HepG2 (cell line): ENCODE measurements at regions not wholly inside any gene's neighbourhood (a gene's known extent, or its start where the extent isn't known, plus 50 kb on each side); places are given as distances from the start of the nearest gene placed in this dataset.
A peak's percentile ranks its signal among the peaks of the same experiment; 100 is the strongest.

ENCODE experiments used
- BRD4 ChIP-seq: sonication (generic); formaldehyde crosslinking; IDR thresholded peaks from 2 replicates; pipeline ENCODE4 v1.4.0; 2020; ENCODE audit warnings: missing genetic modification reagents
- DPF2 ChIP-seq: sonication (generic); formaldehyde crosslinking; IDR thresholded peaks from 2 replicates; pipeline ENCODE4 v1.4.0; 2020; ENCODE audit warnings: mild to moderate bottlenecking, low read depth, missing genetic modification reagents, borderline replicate concordance
- GATAD2A ChIP-seq: IDR thresholded peaks from 2 replicates; pipeline ENCODE4 v1.6.1; 2016
- GFI1 ChIP-seq: sonication (generic); formaldehyde crosslinking; IDR thresholded peaks from 2 replicates; pipeline ENCODE4 v1.5.0; 2020; ENCODE audit warnings: missing genetic modification reagents, mild to moderate bottlenecking, borderline replicate concordance
- IKZF4 ChIP-seq: sonication (generic); formaldehyde crosslinking; IDR thresholded peaks from 2 replicates; pipeline ENCODE4 v1.5.1; 2020; ENCODE audit warnings: borderline replicate concordance, mild to moderate bottlenecking, low read depth, missing genetic modification reagents; ENCODE audit errors: not compliant biosample characterization
- KDM1A ChIP-seq: IDR thresholded peaks from 2 replicates; pipeline ENCODE4 v1.6.1; 2016; ENCODE audit warnings: missing compliant biosample characterization
- KLF6 ChIP-seq: IDR thresholded peaks from 2 replicates; pipeline ENCODE4 v1.8.0; 2016; ENCODE audit warnings: missing biosample characterization, missing genetic modification reagents
- RBM22 ChIP-seq: fragments of 200-400 bp; formaldehyde crosslinking; optimal IDR thresholded peaks from 2 replicates; pipeline ENCODE3; 2017; ENCODE audit warnings: mild to moderate bottlenecking, low read length, moderate library complexity
- ZMYM4 ChIP-seq: sonication (generic); formaldehyde crosslinking; IDR thresholded peaks from 2 replicates; pipeline ENCODE4 v1.8.1; 2023; ENCODE audit warnings: mild to moderate bottlenecking, missing genetic modification reagents
- ZNF501 ChIP-seq: sonication (generic); formaldehyde crosslinking; IDR thresholded peaks from 2 replicates; pipeline ENCODE4 v1.5.1; 2020; ENCODE audit warnings: mild to moderate bottlenecking, moderate library complexity, missing genetic modification reagents
- ZNF556 ChIP-seq: sonication (generic); formaldehyde crosslinking; IDR thresholded peaks from 2 replicates; pipeline ENCODE4 v1.4.0; 2020; ENCODE audit warnings: mild to moderate bottlenecking, missing genetic modification reagents, borderline replicate concordance
- ZNF572 ChIP-seq: sonication (generic); formaldehyde crosslinking; IDR thresholded peaks from 2 replicates; pipeline ENCODE4 v1.5.1; 2020; ENCODE audit warnings: mild to moderate bottlenecking, missing genetic modification reagents
- ZNF614 ChIP-seq: IDR thresholded peaks from 2 replicates; pipeline ENCODE4 v1.6.1; 2018; ENCODE audit warnings: missing biosample characterization, missing genetic modification reagents, inconsistent platforms, borderline replicate concordance
- ZNF652 ChIP-seq: IDR thresholded peaks from 2 replicates; pipeline ENCODE4 v1.6.1; 2016; ENCODE audit warnings: low read depth, borderline replicate concordance
- ZNF772 ChIP-seq: sonication (generic); formaldehyde crosslinking; IDR thresholded peaks from 2 replicates; pipeline ENCODE4 v1.5.0; 2020; ENCODE audit warnings: mild to moderate bottlenecking, missing genetic modification reagents
- ZSCAN9 ChIP-seq: IDR thresholded peaks from 2 replicates; pipeline ENCODE4 v1.6.1; 2016; ENCODE audit warnings: borderline replicate concordance
- TF ChIP-seq, protein P1 (sequence below): sonication (generic); formaldehyde crosslinking; IDR thresholded peaks from 2 replicates; pipeline ENCODE4 v1.4.0; 2020; ENCODE audit warnings: mild to moderate bottlenecking, missing genetic modification reagents
- TF ChIP-seq, protein P2 (sequence below): sonication (generic); formaldehyde crosslinking; conservative IDR thresholded peaks from 2 replicates; pipeline ENCODE4 v1.4.0; 2020; ENCODE audit warnings: mild to moderate bottlenecking, missing genetic modification reagents, moderate library complexity
- TF ChIP-seq, protein P3 (sequence below): fragments of 450-650 bp; IDR thresholded peaks from 2 replicates; pipeline ENCODE4 v1.6.1; 2017
- TF ChIP-seq, protein P4 (sequence below): sonication (generic); formaldehyde crosslinking; IDR thresholded peaks from 2 replicates; pipeline ENCODE4 v1.4.0; 2020; ENCODE audit warnings: missing genetic modification reagents
- TF ChIP-seq, protein P5 (sequence below), 2 experiments: fragments of 450-650 bp in 1 of 2; sonication (generic) in 1 of 2; formaldehyde crosslinking; IDR thresholded peaks; 2 replicates each; pipeline versions ENCODE4 v1.5.0 to v1.8.0; 2020 to 2022; ENCODE audit warnings: mild to moderate bottlenecking in 1 of 2, missing genetic modification reagents in 1 of 2

DNA sequence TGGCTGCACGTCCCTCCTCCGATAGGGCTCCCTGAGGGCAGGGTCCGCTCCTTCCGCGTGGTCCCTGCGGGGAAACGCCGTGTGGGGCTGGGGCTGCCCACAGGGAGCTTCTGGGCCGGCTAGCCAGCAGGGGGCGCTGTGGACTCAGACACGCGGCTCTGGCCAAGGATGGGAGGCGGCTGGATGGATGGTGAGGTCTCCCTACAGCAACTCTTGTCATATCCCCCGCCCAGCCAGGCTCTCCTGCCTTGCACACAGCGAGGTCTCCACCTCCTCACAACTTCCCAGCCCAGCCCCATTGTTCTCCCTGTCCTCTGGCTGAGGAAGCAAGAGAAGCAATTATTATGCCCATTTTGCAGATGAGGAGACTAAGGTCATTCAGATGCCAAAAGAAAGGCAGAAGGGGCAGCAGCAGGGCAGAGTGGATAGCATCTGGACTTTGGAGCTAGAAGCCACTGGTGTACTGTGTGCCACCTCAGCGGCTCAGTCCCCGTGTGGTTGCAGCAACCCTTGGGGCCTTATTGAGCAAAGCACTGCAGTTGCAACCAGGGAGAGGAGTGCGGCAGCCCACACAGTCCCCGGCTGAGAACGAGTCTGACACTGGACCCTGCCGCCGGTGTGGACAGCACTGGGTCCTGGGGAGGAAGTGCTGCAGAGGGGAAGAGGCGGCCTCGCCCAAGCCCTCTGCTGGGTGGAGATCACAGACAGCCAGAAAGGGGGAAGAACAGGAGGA lies 99.0 kb downstream of the ZFP36L2 start (continued):
- TF ChIP-seq, protein P1, sequence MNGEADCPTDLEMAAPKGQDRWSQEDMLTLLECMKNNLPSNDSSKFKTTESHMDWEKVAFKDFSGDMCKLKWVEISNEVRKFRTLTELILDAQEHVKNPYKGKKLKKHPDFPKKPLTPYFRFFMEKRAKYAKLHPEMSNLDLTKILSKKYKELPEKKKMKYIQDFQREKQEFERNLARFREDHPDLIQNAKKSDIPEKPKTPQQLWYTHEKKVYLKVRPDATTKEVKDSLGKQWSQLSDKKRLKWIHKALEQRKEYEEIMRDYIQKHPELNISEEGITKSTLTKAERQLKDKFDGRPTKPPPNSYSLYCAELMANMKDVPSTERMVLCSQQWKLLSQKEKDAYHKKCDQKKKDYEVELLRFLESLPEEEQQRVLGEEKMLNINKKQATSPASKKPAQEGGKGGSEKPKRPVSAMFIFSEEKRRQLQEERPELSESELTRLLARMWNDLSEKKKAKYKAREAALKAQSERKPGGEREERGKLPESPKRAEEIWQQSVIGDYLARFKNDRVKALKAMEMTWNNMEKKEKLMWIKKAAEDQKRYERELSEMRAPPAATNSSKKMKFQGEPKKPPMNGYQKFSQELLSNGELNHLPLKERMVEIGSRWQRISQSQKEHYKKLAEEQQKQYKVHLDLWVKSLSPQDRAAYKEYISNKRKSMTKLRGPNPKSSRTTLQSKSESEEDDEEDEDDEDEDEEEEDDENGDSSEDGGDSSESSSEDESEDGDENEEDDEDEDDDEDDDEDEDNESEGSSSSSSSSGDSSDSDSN (CRISPR knock-in tag) = peak; percentile 30; the same call in 1 of the 2 replicates
- TF ChIP-seq, protein P2, sequence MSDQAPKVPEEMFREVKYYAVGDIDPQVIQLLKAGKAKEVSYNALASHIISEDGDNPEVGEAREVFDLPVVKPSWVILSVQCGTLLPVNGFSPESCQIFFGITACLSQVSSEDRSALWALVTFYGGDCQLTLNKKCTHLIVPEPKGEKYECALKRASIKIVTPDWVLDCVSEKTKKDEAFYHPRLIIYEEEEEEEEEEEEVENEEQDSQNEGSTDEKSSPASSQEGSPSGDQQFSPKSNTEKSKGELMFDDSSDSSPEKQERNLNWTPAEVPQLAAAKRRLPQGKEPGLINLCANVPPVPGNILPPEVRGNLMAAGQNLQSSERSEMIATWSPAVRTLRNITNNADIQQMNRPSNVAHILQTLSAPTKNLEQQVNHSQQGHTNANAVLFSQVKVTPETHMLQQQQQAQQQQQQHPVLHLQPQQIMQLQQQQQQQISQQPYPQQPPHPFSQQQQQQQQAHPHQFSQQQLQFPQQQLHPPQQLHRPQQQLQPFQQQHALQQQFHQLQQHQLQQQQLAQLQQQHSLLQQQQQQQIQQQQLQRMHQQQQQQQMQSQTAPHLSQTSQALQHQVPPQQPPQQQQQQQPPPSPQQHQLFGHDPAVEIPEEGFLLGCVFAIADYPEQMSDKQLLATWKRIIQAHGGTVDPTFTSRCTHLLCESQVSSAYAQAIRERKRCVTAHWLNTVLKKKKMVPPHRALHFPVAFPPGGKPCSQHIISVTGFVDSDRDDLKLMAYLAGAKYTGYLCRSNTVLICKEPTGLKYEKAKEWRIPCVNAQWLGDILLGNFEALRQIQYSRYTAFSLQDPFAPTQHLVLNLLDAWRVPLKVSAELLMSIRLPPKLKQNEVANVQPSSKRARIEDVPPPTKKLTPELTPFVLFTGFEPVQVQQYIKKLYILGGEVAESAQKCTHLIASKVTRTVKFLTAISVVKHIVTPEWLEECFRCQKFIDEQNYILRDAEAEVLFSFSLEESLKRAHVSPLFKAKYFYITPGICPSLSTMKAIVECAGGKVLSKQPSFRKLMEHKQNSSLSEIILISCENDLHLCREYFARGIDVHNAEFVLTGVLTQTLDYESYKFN (CRISPR knock-in tag) = peak; percentile 43; the same call in 1 of the 2 replicates
- TF ChIP-seq, protein P3, sequence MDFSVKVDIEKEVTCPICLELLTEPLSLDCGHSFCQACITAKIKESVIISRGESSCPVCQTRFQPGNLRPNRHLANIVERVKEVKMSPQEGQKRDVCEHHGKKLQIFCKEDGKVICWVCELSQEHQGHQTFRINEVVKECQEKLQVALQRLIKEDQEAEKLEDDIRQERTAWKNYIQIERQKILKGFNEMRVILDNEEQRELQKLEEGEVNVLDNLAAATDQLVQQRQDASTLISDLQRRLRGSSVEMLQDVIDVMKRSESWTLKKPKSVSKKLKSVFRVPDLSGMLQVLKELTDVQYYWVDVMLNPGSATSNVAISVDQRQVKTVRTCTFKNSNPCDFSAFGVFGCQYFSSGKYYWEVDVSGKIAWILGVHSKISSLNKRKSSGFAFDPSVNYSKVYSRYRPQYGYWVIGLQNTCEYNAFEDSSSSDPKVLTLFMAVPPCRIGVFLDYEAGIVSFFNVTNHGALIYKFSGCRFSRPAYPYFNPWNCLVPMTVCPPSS = no peak
- TF ChIP-seq ZNF572 (CRISPR knock-in tag) (no peak), IKZF4 (peak; percentile 65), ZNF772 (CRISPR knock-in tag) (0 out of 2 replicates have a peak, but pooled peaks have one; percentile 30), ZSCAN9 (CRISPR knock-in tag) (no peak), ZNF556 (CRISPR knock-in tag) (peak; percentile 57; the same call in 1 of the 2 replicates), ZNF614 (no peak; the same call in 1 of the 2 replicates), ZMYM4 (CRISPR knock-in tag) (peak; percentile 75), GFI1 (CRISPR knock-in tag) (no peak), ZNF501 (0 out of 2 replicates have a peak, but pooled peaks have one; percentile 45), KLF6 (CRISPR knock-in tag) (no peak), ZNF652 (CRISPR knock-in tag) (no peak), DPF2 (0 out of 2 replicates have a peak, but pooled peaks have one; percentile 25), GATAD2A (no peak), RBM22 (no peak), BRD4 (CRISPR knock-in tag) (no peak), KDM1A (peak; percentile 95)
- TF ChIP-seq, protein P4, sequence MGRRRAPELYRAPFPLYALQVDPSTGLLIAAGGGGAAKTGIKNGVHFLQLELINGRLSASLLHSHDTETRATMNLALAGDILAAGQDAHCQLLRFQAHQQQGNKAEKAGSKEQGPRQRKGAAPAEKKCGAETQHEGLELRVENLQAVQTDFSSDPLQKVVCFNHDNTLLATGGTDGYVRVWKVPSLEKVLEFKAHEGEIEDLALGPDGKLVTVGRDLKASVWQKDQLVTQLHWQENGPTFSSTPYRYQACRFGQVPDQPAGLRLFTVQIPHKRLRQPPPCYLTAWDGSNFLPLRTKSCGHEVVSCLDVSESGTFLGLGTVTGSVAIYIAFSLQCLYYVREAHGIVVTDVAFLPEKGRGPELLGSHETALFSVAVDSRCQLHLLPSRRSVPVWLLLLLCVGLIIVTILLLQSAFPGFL = no peak
- TF ChIP-seq, protein P5, sequence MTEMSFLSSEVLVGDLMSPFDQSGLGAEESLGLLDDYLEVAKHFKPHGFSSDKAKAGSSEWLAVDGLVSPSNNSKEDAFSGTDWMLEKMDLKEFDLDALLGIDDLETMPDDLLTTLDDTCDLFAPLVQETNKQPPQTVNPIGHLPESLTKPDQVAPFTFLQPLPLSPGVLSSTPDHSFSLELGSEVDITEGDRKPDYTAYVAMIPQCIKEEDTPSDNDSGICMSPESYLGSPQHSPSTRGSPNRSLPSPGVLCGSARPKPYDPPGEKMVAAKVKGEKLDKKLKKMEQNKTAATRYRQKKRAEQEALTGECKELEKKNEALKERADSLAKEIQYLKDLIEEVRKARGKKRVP (CRISPR knock-in tag; IDR thresholded peaks at IDR 0.05) = no peak
